WTC11 (cell line): ENCODE measurements at regions not wholly inside any gene's neighbourhood (a gene's known extent, or its start where the extent isn't known, plus 50 kb on each side); places are given as distances from the start of the nearest gene placed in this dataset.

Source experiments
- ATAC-seq: fragments of 200-7000 bp; cut with Tn5 transposase; 2 replicates; pipeline ENCODE4 v1.10.0; 2021; ENCODE audit warnings: mild to moderate bottlenecking, moderate library complexity
- CTCF ChIA-PET: fragments of 300-600 bp; sonication (Branson Sonifier 250); formaldehyde crosslinking; loops from one replicate; lab custom pipeline; 2021; ENCODE audit warnings: antibody characterized with exemption; lab: Charles Lee
- POLR2A ChIA-PET: fragments of 350-600 bp; sonication (Branson Sonifier 250); formaldehyde crosslinking; loops from one replicate; lab custom pipeline; 2021; ENCODE audit warnings: antibody characterized with exemption; lab: Charles Lee
- DNase-seq: peaks from one replicate; pipeline ENCODE4 v3.0.0; 2021; ENCODE audit warnings: low spot score
- H3K27ac Mint-ChIP-seq: 2 replicates; pipeline ENCODE4 v1.8.0; 2021; ENCODE audit warnings: mixed read lengths
- H3K27me3 Mint-ChIP-seq: 2 replicates; pipeline ENCODE4 v1.8.0; 2021; ENCODE audit warnings: low read depth, mild to moderate bottlenecking, moderate library complexity, mixed read lengths
- H3K36me3 Mint-ChIP-seq: 2 replicates; pipeline ENCODE4 v1.8.0; 2021; ENCODE audit warnings: mixed read lengths
- H3K4me1 Mint-ChIP-seq: 2 replicates; pipeline ENCODE4 v1.8.0; 2022; ENCODE audit warnings: mixed read lengths
- H3K4me3 Mint-ChIP-seq: 2 replicates; pipeline ENCODE4 v1.8.0; 2021; ENCODE audit warnings: mild to moderate bottlenecking, moderate library complexity, mixed read lengths
- H3K9me3 Mint-ChIP-seq: 2 replicates; pipeline ENCODE4 v1.8.0; 2021; ENCODE audit warnings: mixed read lengths
- AFF4 ChIP-seq: sonication (generic); formaldehyde crosslinking; IDR thresholded peaks from 2 replicates; pipeline ENCODE4 v1.8.1; 2023; ENCODE audit warnings: mild to moderate bottlenecking, missing genetic modification reagents, borderline replicate concordance
- ATF6 ChIP-seq: sonication (generic); formaldehyde crosslinking; IDR thresholded peaks from 2 replicates; pipeline ENCODE4 v1.8.1; 2023; ENCODE audit warnings: mild to moderate bottlenecking, missing genetic modification reagents
- MYBL2 ChIP-seq: sonication (generic); formaldehyde crosslinking; IDR thresholded peaks from 2 replicates; pipeline ENCODE4 v1.8.1; 2023; ENCODE audit warnings: mild to moderate bottlenecking, moderate library complexity, missing genetic modification reagents
- OVOL2 ChIP-seq: fragments of 250-450 bp; sonication (Bioruptor Pico); IDR thresholded peaks from 2 replicates; pipeline ENCODE4 v1.9.0; 2021; ENCODE audit warnings: mild to moderate bottlenecking, borderline replicate concordance
- PRDM15 ChIP-seq: sonication (generic); formaldehyde crosslinking; IDR thresholded peaks from 2 replicates; pipeline ENCODE4 v1.8.0; 2022; ENCODE audit warnings: missing genetic modification reagents
- ZNF219 ChIP-seq: sonication (generic); formaldehyde crosslinking; IDR thresholded peaks from 2 replicates; pipeline ENCODE4 v1.8.0; 2023; ENCODE audit warnings: missing genetic modification reagents, mild to moderate bottlenecking, borderline replicate concordance
- ZNF317 ChIP-seq: sonication (generic); formaldehyde crosslinking; IDR thresholded peaks from 2 replicates; pipeline ENCODE4 v1.8.1; 2023; ENCODE audit warnings: low read depth, mild to moderate bottlenecking, moderate library complexity, missing genetic modification reagents, borderline replicate concordance
- TF ChIP-seq, protein P1 (sequence below): fragments of 200-600 bp; IDR thresholded peaks from 2 replicates; pipeline ENCODE4 v1.8.0; 2022; ENCODE audit warnings: antibody characterized with exemption
- TF ChIP-seq, protein P2 (sequence below): sonication (generic); formaldehyde crosslinking; IDR thresholded peaks from 2 replicates; pipeline ENCODE4 v1.8.0; 2023; ENCODE audit warnings: missing genetic modification reagents, mild to moderate bottlenecking, borderline replicate concordance

DNA sequence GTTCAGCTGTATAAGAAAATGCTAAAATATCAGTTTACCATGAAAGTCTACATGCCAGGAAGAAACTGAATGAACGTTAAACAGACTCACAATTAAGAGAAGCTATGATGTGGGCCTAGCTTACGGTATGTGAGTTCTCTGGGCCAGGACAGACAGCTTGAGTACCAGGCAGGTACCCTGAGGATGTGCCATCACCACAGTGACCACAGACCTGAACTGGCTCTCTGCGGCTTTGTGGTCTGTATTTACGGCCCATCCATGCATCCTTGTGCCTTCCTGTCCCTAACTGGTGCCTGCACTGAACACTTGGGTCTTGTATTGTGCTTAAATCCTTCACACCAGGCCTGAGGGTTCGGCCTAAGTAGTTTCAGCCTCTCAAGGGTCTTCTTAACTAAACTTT lies 467.5 kb upstream of the PPP2R3A start (continued):
- TF ChIP-seq AFF4 (CRISPR knock-in tag) (no peak), OVOL2 (CRISPR knock-in tag) (no peak), ZNF219 (CRISPR knock-in tag) (no peak), ATF6 (no peak), MYBL2 (CRISPR knock-in tag) (no peak), ZNF317 (CRISPR knock-in tag) (no peak)
- TF ChIP-seq, protein P1, sequence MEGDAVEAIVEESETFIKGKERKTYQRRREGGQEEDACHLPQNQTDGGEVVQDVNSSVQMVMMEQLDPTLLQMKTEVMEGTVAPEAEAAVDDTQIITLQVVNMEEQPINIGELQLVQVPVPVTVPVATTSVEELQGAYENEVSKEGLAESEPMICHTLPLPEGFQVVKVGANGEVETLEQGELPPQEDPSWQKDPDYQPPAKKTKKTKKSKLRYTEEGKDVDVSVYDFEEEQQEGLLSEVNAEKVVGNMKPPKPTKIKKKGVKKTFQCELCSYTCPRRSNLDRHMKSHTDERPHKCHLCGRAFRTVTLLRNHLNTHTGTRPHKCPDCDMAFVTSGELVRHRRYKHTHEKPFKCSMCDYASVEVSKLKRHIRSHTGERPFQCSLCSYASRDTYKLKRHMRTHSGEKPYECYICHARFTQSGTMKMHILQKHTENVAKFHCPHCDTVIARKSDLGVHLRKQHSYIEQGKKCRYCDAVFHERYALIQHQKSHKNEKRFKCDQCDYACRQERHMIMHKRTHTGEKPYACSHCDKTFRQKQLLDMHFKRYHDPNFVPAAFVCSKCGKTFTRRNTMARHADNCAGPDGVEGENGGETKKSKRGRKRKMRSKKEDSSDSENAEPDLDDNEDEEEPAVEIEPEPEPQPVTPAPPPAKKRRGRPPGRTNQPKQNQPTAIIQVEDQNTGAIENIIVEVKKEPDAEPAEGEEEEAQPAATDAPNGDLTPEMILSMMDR: no peak

DNA sequence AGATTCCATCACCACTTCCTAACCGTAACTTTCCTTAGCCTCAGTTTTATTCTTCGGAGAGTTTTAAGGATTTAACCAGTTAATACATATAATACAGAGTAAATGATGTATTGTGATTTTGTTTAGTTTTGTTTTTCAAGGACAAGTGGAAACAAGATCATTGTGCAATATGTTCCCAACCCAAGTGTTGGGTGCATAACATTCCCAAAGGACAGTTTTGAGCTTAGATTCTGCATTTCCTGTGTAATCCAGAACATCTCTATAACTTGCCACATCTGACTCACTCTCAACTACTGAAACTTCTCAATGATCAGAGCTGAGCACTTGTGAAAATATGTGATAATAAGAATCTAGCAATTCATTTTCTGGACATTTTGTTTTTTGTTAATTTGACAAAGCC lies 466.1 kb upstream of the PPP2R3A start:
- Mint-ChIP-seq H3K27me3 (no peaks in the 10 kb centered on the region), H3K27ac (no peak overlapping the region), H3K9me3 (no peaks in the 10 kb centered on the region), H3K4me1 (peaks cover 17% of the 10 kb centered on the region), H3K36me3 (no peaks in the 10 kb centered on the region), H3K4me3 (no peak overlapping the region)
- DNase-seq (no peak), ATAC-seq (no peak)
- CTCF ChIA-PET: interaction anchor here (0.8 to 2.5 kb wide), 4 partner anchors 17 to 745 kb away, joined by 3 to 6 read pairs (median 4); no protein-coding TSS in a partner anchor
- no peak for TF ChIP-seq PRDM15 (CRISPR knock-in tag)
- TF ChIP-seq, protein P2, sequence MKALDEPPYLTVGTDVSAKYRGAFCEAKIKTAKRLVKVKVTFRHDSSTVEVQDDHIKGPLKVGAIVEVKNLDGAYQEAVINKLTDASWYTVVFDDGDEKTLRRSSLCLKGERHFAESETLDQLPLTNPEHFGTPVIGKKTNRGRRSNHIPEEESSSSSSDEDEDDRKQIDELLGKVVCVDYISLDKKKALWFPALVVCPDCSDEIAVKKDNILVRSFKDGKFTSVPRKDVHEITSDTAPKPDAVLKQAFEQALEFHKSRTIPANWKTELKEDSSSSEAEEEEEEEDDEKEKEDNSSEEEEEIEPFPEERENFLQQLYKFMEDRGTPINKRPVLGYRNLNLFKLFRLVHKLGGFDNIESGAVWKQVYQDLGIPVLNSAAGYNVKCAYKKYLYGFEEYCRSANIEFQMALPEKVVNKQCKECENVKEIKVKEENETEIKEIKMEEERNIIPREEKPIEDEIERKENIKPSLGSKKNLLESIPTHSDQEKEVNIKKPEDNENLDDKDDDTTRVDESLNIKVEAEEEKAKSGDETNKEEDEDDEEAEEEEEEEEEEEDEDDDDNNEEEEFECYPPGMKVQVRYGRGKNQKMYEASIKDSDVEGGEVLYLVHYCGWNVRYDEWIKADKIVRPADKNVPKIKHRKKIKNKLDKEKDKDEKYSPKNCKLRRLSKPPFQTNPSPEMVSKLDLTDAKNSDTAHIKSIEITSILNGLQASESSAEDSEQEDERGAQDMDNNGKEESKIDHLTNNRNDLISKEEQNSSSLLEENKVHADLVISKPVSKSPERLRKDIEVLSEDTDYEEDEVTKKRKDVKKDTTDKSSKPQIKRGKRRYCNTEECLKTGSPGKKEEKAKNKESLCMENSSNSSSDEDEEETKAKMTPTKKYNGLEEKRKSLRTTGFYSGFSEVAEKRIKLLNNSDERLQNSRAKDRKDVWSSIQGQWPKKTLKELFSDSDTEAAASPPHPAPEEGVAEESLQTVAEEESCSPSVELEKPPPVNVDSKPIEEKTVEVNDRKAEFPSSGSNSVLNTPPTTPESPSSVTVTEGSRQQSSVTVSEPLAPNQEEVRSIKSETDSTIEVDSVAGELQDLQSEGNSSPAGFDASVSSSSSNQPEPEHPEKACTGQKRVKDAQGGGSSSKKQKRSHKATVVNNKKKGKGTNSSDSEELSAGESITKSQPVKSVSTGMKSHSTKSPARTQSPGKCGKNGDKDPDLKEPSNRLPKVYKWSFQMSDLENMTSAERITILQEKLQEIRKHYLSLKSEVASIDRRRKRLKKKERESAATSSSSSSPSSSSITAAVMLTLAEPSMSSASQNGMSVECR (CRISPR knock-in tag): no peak
- POLR2A ChIA-PET: no interaction called here
